Hematopoietic multipotent progenitor cell (in vitro differentiated cells): ENCODE measurements at regions not wholly inside any gene's neighbourhood (a gene's known extent, or its start where the extent isn't known, plus 50 kb on each side); places are given as distances from the start of the nearest gene placed in this dataset.
"Not testable (repeated sequence)": the region's sequence is repeated elsewhere in the genome, so short reads cannot be mapped to it uniquely, and the experiment has no call there.

Experiments used
- DNase-seq, 3 donors: peaks; one replicate each; pipeline ENCODE4 v3.0.0-alpha.2; 2011 to 2015; ENCODE audit warnings: low read depth in 2 of 3, low spot score in 2 of 3

DNA sequence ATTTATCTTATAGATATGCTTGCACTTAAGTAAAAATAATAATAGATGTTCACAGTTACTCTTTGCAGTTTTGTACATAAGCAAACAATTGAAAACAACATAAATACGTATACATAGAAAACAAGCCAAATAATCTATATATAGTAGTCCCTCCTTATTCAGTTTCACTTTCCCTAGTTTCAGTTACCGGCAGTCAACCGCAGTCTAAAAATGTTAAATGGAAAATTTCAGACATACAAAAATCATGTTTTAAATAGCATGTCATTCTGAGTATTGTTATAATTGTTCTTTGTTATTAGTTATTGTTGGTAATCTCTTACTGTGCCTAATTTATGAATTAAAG, 262.0 kb downstream of the CGGBP1 start:
- peak in 1 of 3 donors; percentile 51 for DNase-seq

GRCh38 chr3:87796137-87796842, 262.5 kb downstream of the CGGBP1 start:
- DNase-seq = peak in 2 of 3 donors; percentile 64 to 74

DNA sequence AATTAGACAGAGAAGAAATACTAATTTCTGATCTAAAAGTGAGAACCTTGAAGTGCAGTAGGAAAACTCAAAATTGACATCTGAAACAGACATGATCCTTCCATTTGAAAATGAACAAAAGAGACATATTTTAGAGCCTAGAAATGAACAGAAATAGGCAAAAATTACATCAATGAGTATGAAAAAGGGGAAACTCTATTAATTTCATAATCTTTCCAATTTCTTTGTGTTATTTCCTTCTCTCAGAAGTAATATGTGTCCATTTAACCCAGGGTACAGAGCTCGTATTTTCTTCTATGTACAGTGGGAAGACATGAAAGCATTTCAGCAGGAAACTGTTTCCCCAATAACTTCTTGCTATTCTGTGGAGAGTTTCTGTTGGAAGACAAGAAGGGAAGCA, 263.1 kb downstream of the CGGBP1 start:
- DNase-seq = no peak

GRCh38 chr3:87793337-87793877, 265.4 kb downstream of the CGGBP1 start:
- DNase-seq = peak in 2 of 3 donors; percentile 43 to 50

DNA sequence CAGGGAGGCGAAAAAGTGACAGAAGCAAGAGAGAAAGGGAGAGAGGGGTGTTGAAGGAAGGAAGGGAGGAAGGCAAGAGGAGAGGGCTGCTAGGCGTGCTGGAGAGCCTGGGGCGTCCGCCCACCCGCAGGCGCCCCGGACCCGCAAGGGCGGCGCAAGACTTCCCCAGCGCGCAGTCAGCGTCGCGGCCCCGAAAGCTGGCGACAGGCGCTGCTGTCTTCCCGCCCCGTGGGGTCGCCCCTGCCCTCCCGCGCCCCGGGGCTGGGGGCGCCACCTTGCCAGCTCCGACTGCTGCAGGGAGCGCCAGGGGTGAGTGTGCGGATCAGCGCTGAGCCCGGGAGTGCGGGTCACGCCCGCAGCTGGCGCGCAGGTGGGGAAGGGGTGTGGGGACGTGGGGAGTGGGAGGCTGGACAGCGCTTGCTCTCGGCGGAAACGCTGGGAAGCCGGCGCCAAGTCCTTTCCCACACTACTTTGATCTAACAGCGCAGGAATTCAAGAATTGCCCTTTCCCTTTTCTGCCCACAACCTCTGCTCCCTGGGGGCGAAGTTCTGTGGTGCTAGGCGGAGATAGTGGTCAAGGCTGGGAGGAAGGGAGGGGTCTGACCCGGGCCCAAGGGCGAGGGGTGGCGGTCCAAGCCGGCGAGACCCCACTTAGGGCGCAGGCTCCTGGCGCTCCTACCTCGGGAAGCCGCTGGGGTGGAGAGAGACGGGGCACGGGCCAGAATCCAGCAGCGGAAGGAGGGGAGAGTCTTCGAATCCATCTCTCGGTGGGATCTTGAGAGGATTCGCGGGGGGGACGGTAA, 266.1 kb downstream of the CGGBP1 start, which contains the start of gene HTR1F:
Gene HTR1F (plus strand): TSS at position 173 of the 803 bp plus-strand sequence.
- DNase-seq = peak in 2 of 3 donors; percentile 90 to 92

DNA sequence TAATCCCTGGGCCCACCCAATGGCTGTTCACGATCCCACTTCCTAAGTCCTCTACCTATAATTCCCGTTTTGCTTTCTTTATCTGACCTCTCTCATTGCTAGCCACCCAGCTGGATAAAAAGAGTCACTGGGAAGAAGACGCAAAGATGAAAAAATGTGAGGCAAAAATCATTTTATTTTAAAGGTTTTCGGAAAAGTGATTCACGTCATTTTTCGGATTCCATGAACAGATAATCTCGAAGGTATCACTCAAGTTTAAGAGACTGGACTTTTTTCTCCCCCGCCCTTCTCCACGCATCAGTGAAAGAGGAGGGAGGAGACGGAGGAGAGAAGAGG, 266.6 kb downstream of the CGGBP1 start:
- DNase-seq = no peak

DNA sequence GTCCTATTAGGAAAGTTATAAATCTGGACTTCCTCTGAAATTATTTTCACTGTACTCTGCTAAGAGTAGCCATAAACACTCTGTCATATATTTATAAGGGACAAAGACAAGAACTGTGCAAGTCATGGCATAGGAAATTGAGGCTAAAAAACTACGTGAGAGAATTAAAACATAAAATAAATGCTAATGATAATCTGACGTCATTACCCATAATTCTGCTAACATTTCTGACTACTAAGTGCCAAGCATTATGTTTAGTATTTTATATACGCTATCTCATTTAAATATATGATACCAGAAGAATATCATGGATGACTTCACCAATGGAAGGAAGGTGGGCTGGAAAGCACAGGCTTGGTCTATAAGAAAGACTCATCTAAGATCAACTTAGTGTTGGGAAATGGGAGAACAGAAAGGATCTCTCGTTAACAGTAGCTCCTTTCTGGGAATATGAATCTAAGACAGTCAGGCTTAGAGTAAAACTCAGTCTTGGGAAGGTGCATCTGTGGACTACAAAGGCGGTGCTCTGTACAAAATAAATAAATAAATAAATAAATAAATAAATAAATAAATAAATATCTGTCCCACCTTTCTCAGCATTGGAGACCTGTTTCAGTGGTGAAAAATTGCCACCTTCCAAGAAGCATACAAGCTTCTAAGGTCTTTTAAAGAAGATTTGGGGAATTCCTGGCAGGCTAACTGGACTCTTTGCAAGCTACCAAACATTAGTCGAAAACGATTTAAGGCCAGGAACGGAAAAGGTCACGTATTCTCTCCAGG, 267.4 kb downstream of the CGGBP1 start:
- peak in 1 of 3 donors; percentile 21 for DNase-seq

- not testable (repeated sequence) for DNase-seq
Measured at GRCh38 chr3:87789049-87789448, 269.8 kb downstream of the CGGBP1 start.

DNA sequence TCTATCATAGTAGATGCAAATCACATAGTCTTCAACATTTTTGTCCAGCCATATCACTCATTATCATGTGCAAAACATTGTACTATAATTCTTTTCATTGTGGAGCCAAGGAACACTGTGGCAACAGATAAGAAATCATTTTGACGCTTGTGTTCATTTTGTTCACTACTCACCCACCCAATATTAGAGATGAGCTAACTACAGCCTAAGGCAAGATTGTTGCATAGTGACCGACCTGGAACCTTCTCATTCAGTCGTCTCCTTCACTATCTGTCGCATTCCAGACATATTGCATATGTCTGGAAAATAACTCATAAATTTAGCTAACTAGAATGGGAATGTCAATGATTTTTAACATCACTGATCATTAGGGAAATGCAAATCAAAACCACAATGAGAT, 270.3 kb downstream of the CGGBP1 start:
- DNase-seq = no peak

GRCh38 chr3:87780811-87781210, 278.0 kb downstream of the CGGBP1 start:
- DNase-seq = no peak

DNA sequence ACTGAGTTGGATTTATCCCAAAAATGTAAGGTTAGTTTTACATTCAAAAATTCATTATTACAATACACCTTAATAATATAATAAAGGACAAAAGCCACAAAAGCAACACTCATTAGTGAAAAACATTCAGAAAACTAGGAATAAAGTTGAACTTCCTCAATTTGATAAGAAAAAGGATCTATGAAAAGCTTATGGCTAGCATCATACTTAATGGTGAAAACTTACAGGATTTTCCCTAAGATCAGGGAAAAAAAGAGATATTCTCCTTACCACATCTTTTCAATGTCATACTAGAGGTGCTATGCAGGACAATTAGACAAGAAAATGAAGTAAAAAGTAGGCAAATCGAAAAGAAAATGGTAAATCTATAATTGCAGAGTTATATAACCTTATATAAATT, 279.9 kb downstream of the CGGBP1 start:
- no peak for DNase-seq

- peak in 2 of 3 donors; percentile 26 to 57 for DNase-seq
Measured at GRCh38 chr3:87771337-87772192, 287.2 kb downstream of the CGGBP1 start.

- no peak for DNase-seq
Measured at GRCh38 chr3:87766721-87767120, 292.1 kb downstream of the CGGBP1 start.

DNA sequence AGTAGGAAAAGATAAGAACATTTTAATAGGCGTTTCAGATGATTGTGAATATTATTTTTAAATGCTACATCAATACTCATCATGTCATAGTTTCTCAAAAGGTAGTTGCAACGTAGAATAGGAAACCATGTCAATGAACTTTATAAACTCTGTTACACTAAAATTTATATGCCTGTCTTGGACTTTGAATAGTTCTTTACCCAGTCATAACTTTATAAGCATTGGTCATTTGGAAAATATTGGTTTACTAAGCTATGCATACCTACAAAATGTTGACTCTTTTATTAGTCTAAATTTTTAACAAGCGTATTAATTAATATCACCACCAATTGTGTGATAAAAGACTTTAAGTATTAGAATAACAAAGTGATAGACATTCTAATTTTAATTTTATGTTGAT, 293.5 kb downstream of the CGGBP1 start:
- DNase-seq = no peak

DNA sequence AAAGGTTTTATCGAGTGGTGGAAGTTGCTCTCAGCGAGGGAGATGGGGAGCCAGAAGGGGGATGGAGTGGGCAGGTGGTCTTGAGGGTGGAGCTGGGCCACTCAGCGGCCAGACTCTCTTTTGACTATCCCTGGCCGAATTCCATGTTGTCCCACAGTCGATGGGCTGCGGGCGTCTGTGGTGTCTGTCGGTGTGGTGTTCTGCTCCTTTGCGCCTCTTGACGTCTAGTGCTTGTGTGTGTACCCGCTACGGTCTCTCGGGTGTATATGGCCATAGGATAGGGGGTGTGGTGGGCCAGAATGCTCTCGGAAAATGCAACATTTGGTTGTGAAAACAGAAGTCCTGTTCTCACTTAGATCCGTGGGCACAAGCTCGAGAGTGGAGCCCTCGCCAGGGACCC, 297.0 kb downstream of the CGGBP1 start:
- DNase-seq = no peak

GRCh38 chr3:87761341-87761740, 297.5 kb downstream of the CGGBP1 start:
- no peak for DNase-seq

DNA sequence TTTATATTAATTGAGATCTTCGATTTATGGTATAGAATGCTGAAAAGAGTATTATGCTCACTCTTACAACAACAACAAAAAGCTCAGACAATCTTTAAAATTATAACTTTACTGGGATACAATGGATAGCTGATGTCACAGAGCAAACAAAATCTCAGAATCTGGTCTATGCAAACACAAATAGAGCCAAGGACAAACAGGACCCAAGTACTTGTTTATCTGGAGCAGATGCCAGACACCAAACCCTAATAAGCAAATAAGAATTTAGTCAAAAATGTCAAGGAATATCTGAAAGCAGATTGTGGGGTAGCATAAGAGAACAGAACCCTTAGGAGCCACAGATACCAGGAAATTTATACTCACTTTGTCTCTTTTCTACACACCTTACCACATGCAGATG, 302.2 kb downstream of the CGGBP1 start:
- DNase-seq = no peak

DNA sequence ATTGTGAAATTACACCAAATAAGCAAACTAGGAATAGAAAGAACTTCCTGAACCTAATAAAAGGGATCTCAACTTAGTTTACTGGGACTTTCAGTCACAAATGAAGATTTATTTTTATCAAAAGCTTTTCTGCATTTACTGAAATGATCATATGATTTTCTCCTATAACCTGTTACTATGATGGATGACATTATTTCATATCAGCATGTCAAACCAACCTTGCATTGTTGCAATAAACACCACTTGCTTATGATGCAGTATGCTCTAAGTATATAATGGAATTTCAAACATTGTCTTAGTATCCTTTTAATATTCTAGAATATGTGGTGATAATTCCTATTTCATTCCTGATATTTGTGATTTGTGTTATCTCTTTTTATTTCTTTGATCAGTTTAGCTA, 303.0 kb downstream of the CGGBP1 start:
- no peak for DNase-seq

GRCh38 chr3:87742250-87742649, 316.6 kb downstream of the CGGBP1 start:
- DNase-seq = peak in 1 of 3 donors; percentile 5

DNA sequence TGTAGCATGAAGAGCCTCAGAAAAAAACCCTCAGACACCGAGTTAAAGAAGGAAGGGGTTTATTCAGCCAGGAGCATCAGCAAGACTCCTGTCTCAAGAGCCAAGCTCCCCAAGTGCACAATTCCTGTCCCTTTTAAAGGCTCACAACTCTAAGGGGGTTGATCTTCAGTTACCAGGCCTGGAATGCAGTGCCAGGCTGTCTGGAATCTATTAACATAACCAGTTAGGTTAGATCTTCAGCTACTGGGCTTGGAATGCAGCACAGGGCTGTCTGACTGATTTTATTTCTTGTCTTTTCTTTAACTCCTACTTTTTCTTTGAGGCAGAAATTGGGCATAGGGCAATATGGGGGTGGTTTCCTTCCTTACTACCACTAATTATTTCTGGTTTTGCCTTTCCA, 317.9 kb downstream of the CGGBP1 start:
- not testable (repeated sequence) for DNase-seq
